Retinal pigment epithelial cell (primary cell): ENCODE measurements at regions not wholly inside any gene's neighbourhood (a gene's known extent, or its start where the extent isn't known, plus 50 kb on each side); places are given as distances from the start of the nearest gene placed in this dataset.

Experiments
- DNase-seq: peaks from one replicate; pipeline ENCODE4 v3.0.0-alpha.2; 2010; ENCODE audit warnings: low read depth
- H3K4me3 ChIP-seq: 2 replicates; pipeline ENCODE4 v1.5.1; 2011; ENCODE audit warnings: mild to moderate bottlenecking, low read length, control low read depth, moderate library complexity
- CTCF ChIP-seq: conservative IDR thresholded peaks from 2 replicates; pipeline ENCODE4 v1.5.1; 2011; ENCODE audit warnings: low read depth, low read length, control low read depth, inconsistent platforms

GRCh38 chr1:60402816-60403215 is 329.2 kb upstream of the C1orf87 start:
- no peak overlapping the region for H3K4me3 ChIP-seq
- no peak for DNase-seq
- TF ChIP-seq CTCF = no peak

- H3K4me3 ChIP-seq = no peak overlapping the region
- DNase-seq = no peak
Observed at GRCh38 chr1:60402216-60402615, 328.6 kb upstream of the C1orf87 start.

GRCh38 chr1:60394436-60394835 is 320.9 kb upstream of the C1orf87 start:
- H3K4me3 ChIP-seq = no peak overlapping the region
- DNase-seq = no peak
- TF ChIP-seq CTCF = no peak

More at GRCh38 chr1:60402216-60402615, 328.6 kb upstream of the C1orf87 start:
- TF ChIP-seq CTCF = no peak

GRCh38 chr1:60390593-60391282 is 317.2 kb upstream of the C1orf87 start:
- no peak overlapping the region for H3K4me3 ChIP-seq
- no peak for TF ChIP-seq CTCF
- DNase-seq = no peak

GRCh38 chr1:60388092-60388987 is 314.8 kb upstream of the C1orf87 start:
- no peak for DNase-seq
- H3K4me3 ChIP-seq = no peak overlapping the region
- no peak for TF ChIP-seq CTCF

GRCh38 chr1:60387175-60387574 is 313.6 kb upstream of the C1orf87 start:
- DNase-seq = no peak
- TF ChIP-seq CTCF = no peak

More at GRCh38 chr1:60387175-60387574, 313.6 kb upstream of the C1orf87 start:
- H3K4me3 ChIP-seq = no peak overlapping the region
